OCI-LY1 (cell line): ENCODE measurements at regions not wholly inside any gene's neighbourhood (a gene's known extent, or its start where the extent isn't known, plus 50 kb on each side); places are given as distances from the start of the nearest gene placed in this dataset.

Experiments used
- H2AFZ ChIP-seq: fragments of 200-600 bp; sonication (generic), shearing (Covaris generic); 2 replicates; pipeline ENCODE4 v1.6.0; 2014; ENCODE audit warnings: antibody characterized with exemption, mild to moderate bottlenecking, low read length
- H3F3A ChIP-seq: fragments of 200-600 bp; sonication (generic), shearing (Covaris generic); 2 replicates; pipeline ENCODE4 v1.6.0; 2014; ENCODE audit warnings: mild to moderate bottlenecking, antibody characterized with exemption, low read length, moderate library complexity; ENCODE audit not compliant: insufficient read depth
- H3K27ac ChIP-seq: fragments of 200-600 bp; sonication (generic); 2 replicates; pipeline ENCODE4 v1.5.1; 2014; ENCODE audit warnings: low read length, mixed run types, mild to moderate bottlenecking, low read depth; ENCODE audit not compliant: poor library complexity, severe bottlenecking
- H3K27me3 ChIP-seq: fragments of 200-600 bp; sonication (generic); 2 replicates; pipeline ENCODE4 v1.6.0; 2014; ENCODE audit warnings: antibody characterized with exemption, mild to moderate bottlenecking, low read length, moderate library complexity; ENCODE audit not compliant: insufficient read depth
- H3K36me3 ChIP-seq: fragments of 200-600 bp; sonication (generic); 2 replicates; pipeline ENCODE4 v1.6.1; 2014; ENCODE audit warnings: mild to moderate bottlenecking, antibody characterized with exemption, low read length, moderate library complexity, mixed read lengths; ENCODE audit not compliant: insufficient read depth
- H3K4me1 ChIP-seq: fragments of 200-600 bp; sonication (generic); 2 replicates; pipeline ENCODE4 v1.5.1; 2014; ENCODE audit warnings: mild to moderate bottlenecking, low read length, moderate library complexity; ENCODE audit not compliant: insufficient read depth, severe bottlenecking
- H3K4me2 ChIP-seq: fragments of 200-600 bp; sonication (generic), shearing (Covaris generic); 2 replicates; pipeline ENCODE4 v1.6.1; 2014; ENCODE audit warnings: low read length
- H3K4me3 ChIP-seq: fragments of 200-600 bp; sonication (generic); 2 replicates; pipeline ENCODE4 v1.5.1; 2014; ENCODE audit warnings: low read length, low read depth, mild to moderate bottlenecking, mixed read lengths; ENCODE audit not compliant: poor library complexity, severe bottlenecking
- H3K79me2 ChIP-seq: fragments of 200-600 bp; shearing (Covaris generic); 2 replicates; pipeline ENCODE4 v1.6.1; 2016; ENCODE audit warnings: mixed run types, low read length, mixed read lengths; ENCODE audit not compliant: insufficient read depth
- H3K9ac ChIP-seq: fragments of 200-600 bp; sonication (generic), shearing (Covaris generic); 2 replicates; pipeline ENCODE4 v1.6.1; 2014; ENCODE audit warnings: mild to moderate bottlenecking, low read length, mixed read lengths
- H3K9me2 ChIP-seq: fragments of 200-600 bp; sonication (generic), shearing (Covaris generic); 2 replicates; pipeline ENCODE4 v1.6.1; 2014; ENCODE audit warnings: low read depth, mild to moderate bottlenecking, low read length, mixed read lengths
- H3K9me3 ChIP-seq: fragments of 200-600 bp; shearing (Covaris generic); 2 replicates; pipeline ENCODE4 v1.6.1; 2014; ENCODE audit warnings: low read length, mixed read lengths
- H4K20me1 ChIP-seq: fragments of 200-600 bp; sonication (generic), shearing (Covaris generic); 2 replicates; pipeline ENCODE4 v1.6.0; 2016; ENCODE audit warnings: mild to moderate bottlenecking, low read length; ENCODE audit not compliant: insufficient read depth
- EZH2 ChIP-seq: fragments of 200-600 bp; sonication (generic), shearing (Covaris generic); IDR thresholded peaks from 2 replicates; pipeline ENCODE4 v1.8.0; 2017; ENCODE audit warnings: borderline replicate concordance, mixed run types, mild to moderate bottlenecking, antibody characterized with exemption, low read length, moderate library complexity, mixed read lengths
- TF ChIP-seq, protein P1 (sequence below): fragments of 200-600 bp; sonication (generic), shearing (Covaris generic); IDR thresholded peaks from 2 replicates; pipeline ENCODE4 v1.5.1; 2017; ENCODE audit warnings: mild to moderate bottlenecking, antibody characterized with exemption, low read length, moderate library complexity, mixed read lengths

DNA sequence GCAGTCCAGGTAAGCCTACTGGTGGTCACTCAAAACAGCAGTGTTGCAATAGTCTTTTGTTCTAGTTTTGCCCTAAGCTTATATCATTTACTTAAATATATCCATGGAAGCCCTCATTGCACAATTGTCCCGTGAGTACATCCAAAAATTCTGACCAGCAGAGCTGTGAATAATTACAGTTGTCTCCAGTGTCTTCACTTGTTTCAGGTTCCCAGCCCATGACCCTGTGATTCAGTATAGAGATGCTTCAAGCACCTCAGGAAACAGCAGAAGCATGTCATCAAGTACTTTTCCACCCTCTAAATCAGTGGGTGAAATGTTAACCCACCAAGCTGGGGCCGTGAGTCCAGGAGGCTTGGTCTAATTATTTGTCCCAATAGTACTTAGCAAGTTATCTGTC lies 214.9 kb upstream of the RPS6KA3 start:
- Histone ChIP-seq H2AFZ (no peak overlapping the region), H3K4me2 (no peak overlapping the region), H3K27ac (no peak overlapping the region)

DNA sequence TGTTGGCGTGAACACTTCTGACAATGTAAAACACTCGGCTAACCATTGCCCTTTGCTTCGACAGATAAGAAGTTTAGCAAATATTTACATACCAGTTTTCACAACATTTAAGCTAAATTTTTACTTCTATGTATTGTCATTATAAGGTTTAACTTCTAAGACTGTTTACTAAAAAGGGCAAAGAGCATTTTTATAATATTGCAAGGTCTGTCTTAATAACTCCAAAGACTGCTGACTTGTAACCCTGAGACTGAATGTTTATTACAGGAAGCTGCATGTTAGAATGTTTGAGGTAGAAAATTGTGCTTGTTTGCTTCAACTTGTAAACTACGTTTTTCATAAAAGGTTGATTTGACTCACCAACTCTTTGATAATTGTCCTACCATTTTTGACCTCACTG lies 213.2 kb upstream of the RPS6KA3 start:
- Histone ChIP-seq H3K9me2 (no peaks in the 10 kb centered on the region), H3K4me3 (no peak overlapping the region), H3K4me2 (no peak overlapping the region), H3K79me2 (no peaks in the 10 kb centered on the region), H3K27ac (no peak overlapping the region), H3K9me3 (no peaks in the 10 kb centered on the region), H2AFZ (no peak overlapping the region), H4K20me1 (no peaks in the 10 kb centered on the region), H3K9ac (no peak overlapping the region), H3F3A (no peaks in the 10 kb centered on the region), H3K4me1 (no peaks in the 10 kb centered on the region), H3K27me3 (no peaks in the 10 kb centered on the region), H3K36me3 (no peaks in the 10 kb centered on the region)
- TF ChIP-seq EZH2 = no peak
- TF ChIP-seq, protein P1, sequence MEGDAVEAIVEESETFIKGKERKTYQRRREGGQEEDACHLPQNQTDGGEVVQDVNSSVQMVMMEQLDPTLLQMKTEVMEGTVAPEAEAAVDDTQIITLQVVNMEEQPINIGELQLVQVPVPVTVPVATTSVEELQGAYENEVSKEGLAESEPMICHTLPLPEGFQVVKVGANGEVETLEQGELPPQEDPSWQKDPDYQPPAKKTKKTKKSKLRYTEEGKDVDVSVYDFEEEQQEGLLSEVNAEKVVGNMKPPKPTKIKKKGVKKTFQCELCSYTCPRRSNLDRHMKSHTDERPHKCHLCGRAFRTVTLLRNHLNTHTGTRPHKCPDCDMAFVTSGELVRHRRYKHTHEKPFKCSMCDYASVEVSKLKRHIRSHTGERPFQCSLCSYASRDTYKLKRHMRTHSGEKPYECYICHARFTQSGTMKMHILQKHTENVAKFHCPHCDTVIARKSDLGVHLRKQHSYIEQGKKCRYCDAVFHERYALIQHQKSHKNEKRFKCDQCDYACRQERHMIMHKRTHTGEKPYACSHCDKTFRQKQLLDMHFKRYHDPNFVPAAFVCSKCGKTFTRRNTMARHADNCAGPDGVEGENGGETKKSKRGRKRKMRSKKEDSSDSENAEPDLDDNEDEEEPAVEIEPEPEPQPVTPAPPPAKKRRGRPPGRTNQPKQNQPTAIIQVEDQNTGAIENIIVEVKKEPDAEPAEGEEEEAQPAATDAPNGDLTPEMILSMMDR = no peak

More for the DNA sequence above, 214.9 kb upstream of the RPS6KA3 start:
- Histone ChIP-seq H3F3A (no peaks in the 10 kb centered on the region), H4K20me1 (no peaks in the 10 kb centered on the region), H3K9ac (no peak overlapping the region), H3K79me2 (no peaks in the 10 kb centered on the region), H3K36me3 (no peaks in the 10 kb centered on the region), H3K27me3 (no peaks in the 10 kb centered on the region), H3K9me2 (no peaks in the 10 kb centered on the region), H3K4me3 (no peak overlapping the region), H3K9me3 (no peaks in the 10 kb centered on the region), H3K4me1 (no peaks in the 10 kb centered on the region)
- TF ChIP-seq, protein P1 = no peak
- no peak for TF ChIP-seq EZH2

DNA sequence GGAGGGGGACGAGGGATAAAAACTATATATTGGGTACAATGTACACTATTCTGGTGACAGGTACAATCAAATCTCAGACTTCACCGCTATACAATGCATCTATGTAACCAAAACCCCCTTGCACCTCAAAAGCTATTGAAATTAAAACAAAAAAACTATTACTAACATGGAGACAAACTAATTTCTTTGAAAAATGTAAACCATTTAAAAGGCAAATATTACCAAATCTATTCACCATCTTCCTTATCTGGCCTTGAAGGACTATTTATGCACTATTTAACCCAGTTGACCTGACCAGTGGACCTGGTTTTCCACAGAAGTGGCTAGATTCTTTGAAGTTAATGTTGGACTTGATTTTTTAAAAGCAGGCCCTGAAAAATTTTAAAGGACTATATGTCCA lies 212.3 kb upstream of the RPS6KA3 start:
- H4K20me1 ChIP-seq = no peaks in the 10 kb centered on the region
- H3K79me2 ChIP-seq = no peaks in the 10 kb centered on the region
- no peaks in the 10 kb centered on the region for H3K27me3 ChIP-seq
- no peaks in the 10 kb centered on the region for H3K4me1 ChIP-seq
- no peak for TF ChIP-seq EZH2
- TF ChIP-seq, protein P1 = no peak
- H3F3A ChIP-seq = no peaks in the 10 kb centered on the region
- no peak overlapping the region for H3K9ac ChIP-seq
- H3K4me2 ChIP-seq = no peak overlapping the region
- H3K9me3 ChIP-seq = no peaks in the 10 kb centered on the region
- H3K4me3 ChIP-seq = no peak overlapping the region
- H3K27ac ChIP-seq = no peak overlapping the region
- no peak overlapping the region for H2AFZ ChIP-seq
- no peaks in the 10 kb centered on the region for H3K9me2 ChIP-seq
- H3K36me3 ChIP-seq = no peaks in the 10 kb centered on the region
